ENCODE measurements at regions not wholly inside any gene's neighbourhood (a gene's known extent, or its start where the extent isn't known, plus 50 kb on each side); places are given as distances from the start of the nearest gene placed in this dataset.
"Not testable (repeated sequence)": the region's sequence is repeated elsewhere in the genome, so short reads cannot be mapped to it uniquely, and the experiment has no call there.

GRCh38 chr10:81473755-81474154 is 401.2 kb upstream of the NRG3 start:
- H3K9me3 Mint-ChIP-seq (ENCODE audit: unreplicated experiment), result no peaks in the 10 kb centered on the region
- no peaks in the 10 kb centered on the region for H3K36me3 Mint-ChIP-seq (ENCODE audit: low read depth, unreplicated experiment)
- no peaks in the 10 kb centered on the region for H3K27me3 Mint-ChIP-seq (ENCODE audit: unreplicated experiment)
- H3K4me1 Mint-ChIP-seq (ENCODE audit: unreplicated experiment), result no peaks in the 10 kb centered on the region
- TF ChIP-seq, protein P1, sequence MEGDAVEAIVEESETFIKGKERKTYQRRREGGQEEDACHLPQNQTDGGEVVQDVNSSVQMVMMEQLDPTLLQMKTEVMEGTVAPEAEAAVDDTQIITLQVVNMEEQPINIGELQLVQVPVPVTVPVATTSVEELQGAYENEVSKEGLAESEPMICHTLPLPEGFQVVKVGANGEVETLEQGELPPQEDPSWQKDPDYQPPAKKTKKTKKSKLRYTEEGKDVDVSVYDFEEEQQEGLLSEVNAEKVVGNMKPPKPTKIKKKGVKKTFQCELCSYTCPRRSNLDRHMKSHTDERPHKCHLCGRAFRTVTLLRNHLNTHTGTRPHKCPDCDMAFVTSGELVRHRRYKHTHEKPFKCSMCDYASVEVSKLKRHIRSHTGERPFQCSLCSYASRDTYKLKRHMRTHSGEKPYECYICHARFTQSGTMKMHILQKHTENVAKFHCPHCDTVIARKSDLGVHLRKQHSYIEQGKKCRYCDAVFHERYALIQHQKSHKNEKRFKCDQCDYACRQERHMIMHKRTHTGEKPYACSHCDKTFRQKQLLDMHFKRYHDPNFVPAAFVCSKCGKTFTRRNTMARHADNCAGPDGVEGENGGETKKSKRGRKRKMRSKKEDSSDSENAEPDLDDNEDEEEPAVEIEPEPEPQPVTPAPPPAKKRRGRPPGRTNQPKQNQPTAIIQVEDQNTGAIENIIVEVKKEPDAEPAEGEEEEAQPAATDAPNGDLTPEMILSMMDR (IDR thresholded peaks at IDR 0.05; ENCODE audit: unreplicated experiment), result no peak
- no peak overlapping the region for H3K4me3 Mint-ChIP-seq (ENCODE audit: unreplicated experiment)
- H3K27ac Mint-ChIP-seq (ENCODE audit: unreplicated experiment), result no peak overlapping the region
- DNase-seq (ENCODE audit: low spot score), result no peak

DNA sequence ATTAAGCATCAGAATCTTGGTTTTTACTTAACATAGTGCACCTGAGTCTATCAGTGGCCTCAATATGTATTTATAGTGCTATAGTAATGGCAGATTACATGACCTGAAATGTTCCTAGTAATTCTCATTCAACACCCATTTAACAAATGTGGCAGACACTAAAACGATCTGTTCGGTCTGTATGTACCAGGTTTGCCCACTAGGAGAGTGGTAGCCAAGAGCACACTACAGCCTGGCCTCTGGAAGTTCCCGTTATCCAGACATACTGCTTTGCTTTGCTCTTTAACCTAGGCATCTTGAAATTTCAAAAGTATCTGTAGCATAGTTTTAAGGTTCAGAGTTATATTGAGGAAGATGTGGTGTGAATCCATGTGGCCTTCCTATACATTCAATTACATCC is 395.7 kb upstream of the NRG3 start:
- H3K36me3 Mint-ChIP-seq (ENCODE audit: low read depth, unreplicated experiment), result no peaks in the 10 kb centered on the region
- H3K27me3 Mint-ChIP-seq (ENCODE audit: unreplicated experiment), result no peaks in the 10 kb centered on the region
- TF ChIP-seq, protein P1 (IDR thresholded peaks at IDR 0.05; ENCODE audit: unreplicated experiment), result peak; percentile 45
- DNase-seq (ENCODE audit: low spot score), result no peak
- no peak overlapping the region for H3K27ac Mint-ChIP-seq (ENCODE audit: unreplicated experiment)
- no peaks in the 10 kb centered on the region for H3K9me3 Mint-ChIP-seq (ENCODE audit: unreplicated experiment)
- H3K4me3 Mint-ChIP-seq (ENCODE audit: unreplicated experiment), result no peak overlapping the region
- H3K4me1 Mint-ChIP-seq (ENCODE audit: unreplicated experiment), result no peaks in the 10 kb centered on the region

- DNase-seq (ENCODE audit: low spot score), result no peak
- Mint-ChIP-seq H3K4me3 (ENCODE audit: unreplicated experiment) (no peak overlapping the region), H3K36me3 (ENCODE audit: low read depth, unreplicated experiment) (no peaks in the 10 kb centered on the region), H3K27ac (ENCODE audit: unreplicated experiment) (no peak overlapping the region), H3K27me3 (ENCODE audit: unreplicated experiment) (no peaks in the 10 kb centered on the region), H3K4me1 (ENCODE audit: unreplicated experiment) (no peaks in the 10 kb centered on the region), H3K9me3 (ENCODE audit: unreplicated experiment) (no peaks in the 10 kb centered on the region)
- TF ChIP-seq, protein P1 (IDR thresholded peaks at IDR 0.05; ENCODE audit: unreplicated experiment), result no peak
Measured at GRCh38 chr10:81496626-81497025, 378.4 kb upstream of the NRG3 start.

DNA sequence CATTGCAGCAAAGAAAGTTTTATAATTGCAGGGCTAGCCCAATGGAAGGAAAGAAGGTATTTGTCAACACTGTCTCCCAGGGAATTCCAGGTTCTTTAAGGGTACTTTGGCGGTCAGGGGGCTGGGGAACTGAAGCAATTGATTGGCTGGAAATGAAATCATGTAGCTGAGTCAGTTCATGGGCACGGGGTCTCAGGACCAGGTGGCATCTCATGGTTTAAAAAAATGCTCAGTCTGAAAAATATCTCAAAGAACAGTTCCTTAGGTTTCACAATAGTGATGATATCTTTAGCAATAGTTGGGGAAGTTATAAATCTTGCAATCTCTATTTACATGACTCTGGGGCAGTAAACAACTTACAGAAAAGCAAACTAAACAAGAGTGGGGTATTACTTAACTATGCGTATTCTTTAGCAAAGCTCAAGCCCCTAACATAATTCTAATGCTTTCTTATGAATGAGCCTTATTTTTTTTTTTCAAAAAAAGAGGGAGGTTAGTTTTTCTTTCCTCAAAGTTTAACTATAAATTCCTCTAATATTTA is 376.9 kb upstream of the NRG3 start:
- Mint-ChIP-seq H3K4me1 (ENCODE audit: unreplicated experiment) (no peaks in the 10 kb centered on the region), H3K27ac (ENCODE audit: unreplicated experiment) (no peak overlapping the region), H3K27me3 (ENCODE audit: unreplicated experiment) (no peaks in the 10 kb centered on the region), H3K9me3 (ENCODE audit: unreplicated experiment) (no peaks in the 10 kb centered on the region), H3K36me3 (ENCODE audit: low read depth, unreplicated experiment) (no peaks in the 10 kb centered on the region), H3K4me3 (ENCODE audit: unreplicated experiment) (no peak overlapping the region)
- DNase-seq (ENCODE audit: low spot score), result no peak
- TF ChIP-seq, protein P1 (IDR thresholded peaks at IDR 0.05; ENCODE audit: unreplicated experiment), result no peak

- H3K27ac Mint-ChIP-seq (ENCODE audit: unreplicated experiment), result no peak overlapping the region
- H3K4me1 Mint-ChIP-seq (ENCODE audit: unreplicated experiment), result no peaks in the 10 kb centered on the region
- peaks cover 2% of the 10 kb centered on the region for H3K27me3 Mint-ChIP-seq (ENCODE audit: unreplicated experiment)
- DNase-seq (ENCODE audit: low spot score), result no peak
- no peaks in the 10 kb centered on the region for H3K9me3 Mint-ChIP-seq (ENCODE audit: unreplicated experiment)
- no peak overlapping the region for H3K4me3 Mint-ChIP-seq (ENCODE audit: unreplicated experiment)
- H3K36me3 Mint-ChIP-seq (ENCODE audit: low read depth, unreplicated experiment), result peaks cover 9% of the 10 kb centered on the region
- TF ChIP-seq, protein P1 (IDR thresholded peaks at IDR 0.05; ENCODE audit: unreplicated experiment), result no peak
Measured at GRCh38 chr10:81502677-81503359, 372.2 kb upstream of the NRG3 start.

- H3K4me3 Mint-ChIP-seq (ENCODE audit: unreplicated experiment); DNase-seq (ENCODE audit: low spot score); H3K4me1 Mint-ChIP-seq (ENCODE audit: unreplicated experiment); H3K9me3 Mint-ChIP-seq (ENCODE audit: unreplicated experiment); H3K27me3 Mint-ChIP-seq (ENCODE audit: unreplicated experiment); H3K27ac Mint-ChIP-seq (ENCODE audit: unreplicated experiment); H3K36me3 Mint-ChIP-seq (ENCODE audit: low read depth, unreplicated experiment): not testable (repeated sequence)
Measured at GRCh38 chr10:81505777-81506176, 369.2 kb upstream of the NRG3 start.
